LHCN-M2 (cell line): ENCODE measurements at regions not wholly inside any gene's neighbourhood (a gene's known extent, or its start where the extent isn't known, plus 50 kb on each side); places are given as distances from the start of the nearest gene placed in this dataset.

Source experiments
- DNase-seq: peaks from one replicate; pipeline ENCODE4 v3.0.0-alpha.2; 2012; ENCODE audit warnings: low read depth

DNA sequence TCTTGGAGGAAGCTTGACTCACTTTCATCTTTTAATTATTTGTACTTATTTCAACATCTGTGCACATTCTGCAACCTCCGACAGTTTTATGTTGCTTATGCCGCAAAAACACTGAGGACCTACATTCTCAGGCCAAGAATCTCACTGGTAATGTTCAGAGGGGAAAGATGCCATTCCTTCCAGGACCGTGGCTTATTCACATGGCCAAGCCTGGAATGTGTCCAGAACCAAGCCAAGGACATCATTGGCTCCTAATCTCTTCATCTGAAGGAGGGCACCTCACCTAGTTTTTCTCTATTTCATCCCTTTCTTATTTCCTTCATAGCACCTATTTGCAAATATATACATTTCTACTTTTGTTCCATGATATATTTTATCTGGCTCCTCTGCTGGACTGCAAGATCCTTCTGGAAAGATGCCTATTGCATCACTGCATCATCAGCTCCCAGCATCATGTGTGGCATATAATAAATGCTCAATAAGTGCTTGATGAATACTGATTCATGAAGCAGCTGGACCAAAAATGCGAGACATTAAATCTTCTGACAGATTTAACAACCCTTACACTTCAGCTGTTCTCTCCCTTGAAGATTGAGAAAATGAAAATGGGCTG, 377.1 kb downstream of the TNS1 start:
- DNase-seq = peak; percentile 62

DNA sequence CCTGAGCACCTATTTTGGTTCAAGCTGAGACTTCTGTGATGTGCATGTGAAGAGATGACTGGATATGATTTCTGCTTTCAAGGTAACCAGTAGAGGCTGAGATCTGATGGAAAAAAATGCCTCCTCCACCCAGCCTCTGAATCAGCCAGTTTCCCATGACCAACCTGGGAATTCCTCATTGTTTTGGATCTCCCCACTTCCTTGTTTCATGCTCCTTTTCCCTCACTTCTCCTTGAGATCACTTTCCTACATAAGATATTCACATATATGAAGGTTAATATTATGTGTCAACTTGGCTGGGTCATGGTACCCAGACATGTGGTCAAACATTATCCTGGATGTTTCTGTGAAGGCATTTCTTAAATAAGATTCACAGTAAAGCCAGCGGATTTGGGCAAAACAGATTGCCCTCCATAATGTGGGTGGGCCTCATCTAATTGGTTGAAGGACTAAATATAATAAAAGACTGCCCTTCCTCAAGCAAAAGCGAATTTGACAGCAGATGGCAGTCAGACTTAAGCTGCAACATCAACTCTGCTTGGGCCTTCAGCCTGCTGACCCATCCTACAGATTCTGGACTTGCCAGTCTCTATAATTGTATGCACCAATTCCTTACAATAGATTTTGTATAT, 379.4 kb downstream of the TNS1 start:
- DNase-seq = no peak

DNA sequence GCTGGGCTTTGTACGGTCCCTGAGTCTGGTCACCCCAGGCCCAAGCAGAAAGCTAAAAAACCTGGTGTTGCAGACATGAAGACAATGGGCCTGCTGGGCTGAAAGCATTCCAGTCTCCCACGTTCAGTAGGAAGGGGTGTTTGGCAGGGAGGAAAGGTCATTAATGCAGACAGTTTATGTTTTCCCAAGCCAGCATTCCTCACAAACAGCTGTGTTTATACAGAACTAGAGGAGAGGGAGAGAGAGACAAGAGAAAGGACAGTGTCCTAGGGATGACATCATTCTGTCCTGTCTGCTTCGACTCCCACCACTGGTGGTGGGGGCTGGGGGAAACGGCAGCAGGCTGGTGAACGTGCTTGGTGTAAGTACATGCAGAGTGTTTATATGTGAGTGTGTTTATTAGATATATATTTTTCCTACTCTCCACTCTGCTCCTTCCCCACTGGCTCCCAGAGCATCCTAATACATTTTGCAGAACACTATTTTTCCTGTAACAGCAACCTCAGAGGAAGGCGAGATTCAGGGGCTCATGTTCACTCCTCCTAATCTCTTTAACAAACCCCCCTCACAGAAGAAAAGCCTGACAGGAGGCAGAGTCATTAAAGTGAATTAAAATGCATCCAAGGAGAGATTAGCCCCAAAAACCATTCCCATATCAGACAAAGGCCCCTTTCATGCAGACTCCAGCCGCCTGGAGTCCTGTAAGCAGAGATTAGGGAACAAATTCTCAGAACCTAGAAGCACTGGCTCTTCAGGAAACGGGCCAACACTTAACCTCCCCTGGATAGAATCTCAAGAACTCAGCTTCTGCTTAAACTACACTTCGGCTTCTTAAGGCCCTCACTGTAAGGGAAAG, 380.4 kb downstream of the TNS1 start:
- peak; percentile 75 for DNase-seq

DNA sequence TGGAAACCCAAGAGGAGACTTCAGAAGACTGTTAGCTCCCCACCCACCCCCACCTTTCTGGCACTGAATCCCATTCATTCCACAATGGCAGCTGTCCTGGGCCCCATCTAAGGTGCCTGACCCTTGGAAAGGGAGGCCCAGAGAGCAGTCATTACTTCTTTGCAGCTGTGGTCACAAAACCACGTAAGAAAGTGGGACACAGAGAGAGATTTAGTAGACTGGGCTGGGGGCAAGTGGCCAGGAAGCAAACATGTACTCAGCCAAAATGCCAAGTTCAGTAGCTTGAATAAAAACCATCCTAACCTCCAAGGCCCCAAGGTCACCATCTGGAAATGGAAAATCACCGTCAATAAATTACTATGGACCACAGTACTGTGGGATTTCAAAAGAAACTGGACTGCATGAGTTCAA, 381.4 kb downstream of the TNS1 start:
- peak; percentile 19 for DNase-seq

DNA sequence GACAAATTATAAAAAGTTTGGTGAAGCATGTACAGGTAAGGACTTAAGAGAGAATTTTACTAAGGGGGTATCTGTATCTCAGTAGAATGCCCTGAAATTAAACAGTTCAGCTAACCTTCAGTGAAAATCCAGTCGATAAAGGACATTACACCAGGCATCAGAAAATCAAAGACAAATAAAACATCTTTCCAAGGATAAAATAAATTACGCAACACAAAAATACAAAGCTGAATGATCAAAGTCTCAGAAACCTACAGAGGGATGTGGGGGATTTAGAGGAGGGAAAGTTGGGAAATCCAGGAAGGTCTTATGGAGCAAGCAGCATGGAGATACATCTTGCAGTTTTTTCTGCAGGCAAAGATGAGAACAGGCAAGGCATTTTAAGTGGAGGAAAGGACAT, 384.1 kb downstream of the TNS1 start:
- DNase-seq = no peak

DNA sequence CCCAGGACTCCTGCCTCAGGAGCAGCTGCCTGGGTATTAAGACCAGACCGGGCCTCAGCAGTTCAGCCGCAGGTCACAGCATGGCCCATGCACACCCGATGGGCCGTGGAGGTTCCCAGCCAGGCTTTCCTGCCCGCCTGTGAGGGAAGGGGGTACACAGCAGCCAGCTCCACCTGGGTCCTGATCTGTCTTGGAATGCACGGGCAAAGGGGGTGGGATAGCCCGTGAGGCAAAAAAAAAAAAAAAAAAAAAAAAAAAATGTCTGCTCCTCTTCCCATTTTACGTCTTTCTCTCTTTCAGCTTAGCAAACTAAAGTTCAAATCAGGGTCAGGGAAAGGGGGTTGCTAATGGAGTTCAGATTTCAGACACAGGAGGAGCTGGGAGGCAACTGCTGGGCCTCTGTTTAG, 385.2 kb downstream of the TNS1 start:
- no peak for DNase-seq

DNA sequence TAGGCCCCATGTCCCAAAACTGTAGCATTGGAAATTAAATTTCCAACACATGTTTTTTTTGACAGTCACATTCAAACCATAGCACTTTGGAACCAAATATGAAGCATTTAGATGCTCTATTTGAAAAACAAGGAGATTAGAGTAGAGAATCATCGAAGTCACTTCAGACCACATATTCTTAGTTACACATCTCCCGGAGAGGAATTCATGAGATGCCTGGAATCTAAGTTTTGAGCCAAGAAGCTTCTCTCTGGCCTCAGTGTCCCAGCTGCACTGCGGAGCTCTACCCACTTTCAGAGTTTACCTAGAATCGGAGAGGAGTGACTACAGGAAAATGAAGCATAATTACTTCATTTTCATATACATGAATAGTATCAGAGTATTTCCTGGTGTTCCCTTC, 385.9 kb downstream of the TNS1 start:
- no peak for DNase-seq

DNA sequence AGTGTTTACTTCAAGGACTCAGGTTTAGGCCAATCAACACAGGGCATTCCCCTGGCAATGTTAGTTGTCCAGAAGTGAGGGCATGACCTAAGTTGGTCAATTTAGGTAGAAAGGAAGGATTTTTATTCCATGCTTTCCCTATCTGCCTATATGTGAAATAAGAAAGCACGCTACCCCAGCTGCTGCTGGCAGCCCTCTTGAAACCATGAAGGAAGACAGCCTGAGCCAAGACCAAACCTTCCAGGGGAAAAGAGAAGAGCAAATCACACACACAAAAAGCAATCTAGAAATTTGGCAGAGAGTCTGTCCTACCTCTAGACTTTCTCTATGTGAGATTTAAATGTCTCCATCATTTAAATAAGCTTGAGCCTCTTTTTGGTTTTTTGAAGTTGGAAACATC, 387.6 kb downstream of the TNS1 start:
- no peak for DNase-seq

DNA sequence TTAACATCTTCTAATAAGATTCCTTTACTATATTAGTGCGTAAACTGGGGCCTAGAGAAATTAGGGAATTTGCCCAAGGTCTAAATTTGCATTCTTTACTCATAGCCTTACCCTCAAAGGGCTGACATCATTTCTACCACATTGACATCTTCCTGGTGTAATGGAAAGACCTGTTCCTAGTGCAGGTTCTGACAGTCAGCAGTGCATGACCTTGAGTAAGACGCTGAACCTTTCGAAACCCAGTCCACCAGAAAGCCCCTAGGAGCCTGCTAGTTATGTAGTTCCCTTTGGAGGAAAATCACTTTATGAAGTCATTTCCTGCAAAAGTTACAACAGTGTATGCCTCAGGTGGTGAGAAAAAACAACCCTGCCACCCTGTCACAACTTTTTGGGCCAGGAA, 388.3 kb downstream of the TNS1 start:
- DNase-seq = no peak

DNA sequence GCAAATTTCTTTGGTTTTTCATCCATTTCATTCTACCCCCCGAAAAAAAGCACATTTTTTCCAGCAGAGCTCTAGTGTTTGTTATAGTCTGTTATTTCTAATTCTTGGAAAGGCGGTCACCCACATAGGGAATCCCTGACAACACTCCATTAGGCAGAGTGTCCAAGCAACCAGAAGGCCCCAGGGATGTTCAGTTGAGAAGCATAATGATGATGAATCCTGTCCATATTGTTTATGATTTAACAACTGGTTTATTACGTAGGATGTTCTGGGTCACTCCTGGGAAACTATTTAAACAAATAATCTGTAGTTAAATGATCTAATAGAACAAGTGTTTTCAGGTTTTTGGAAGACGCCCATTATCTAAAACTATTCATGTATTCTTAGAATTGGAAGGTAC, 388.7 kb downstream of the TNS1 start:
- DNase-seq = no peak

DNA sequence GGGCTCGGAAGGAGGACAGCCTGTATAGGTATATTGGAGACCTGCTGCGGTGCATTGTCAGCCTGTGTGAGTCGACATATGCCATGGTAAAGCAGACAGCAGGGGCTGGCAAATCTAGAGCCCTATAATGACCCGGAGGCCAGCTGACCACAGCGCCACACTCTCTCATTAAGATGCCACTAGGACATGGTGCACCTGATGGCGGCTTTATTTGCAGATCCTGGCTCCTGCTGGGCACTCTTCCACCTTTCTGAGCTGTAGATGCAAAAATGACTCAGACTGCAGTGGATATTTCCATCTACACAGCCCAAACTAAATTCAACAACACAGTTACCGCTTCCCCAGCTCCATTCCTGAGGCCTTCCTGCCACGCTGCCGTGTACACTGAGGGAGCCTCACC, 389.9 kb downstream of the TNS1 start:
- DNase-seq = no peak

DNA sequence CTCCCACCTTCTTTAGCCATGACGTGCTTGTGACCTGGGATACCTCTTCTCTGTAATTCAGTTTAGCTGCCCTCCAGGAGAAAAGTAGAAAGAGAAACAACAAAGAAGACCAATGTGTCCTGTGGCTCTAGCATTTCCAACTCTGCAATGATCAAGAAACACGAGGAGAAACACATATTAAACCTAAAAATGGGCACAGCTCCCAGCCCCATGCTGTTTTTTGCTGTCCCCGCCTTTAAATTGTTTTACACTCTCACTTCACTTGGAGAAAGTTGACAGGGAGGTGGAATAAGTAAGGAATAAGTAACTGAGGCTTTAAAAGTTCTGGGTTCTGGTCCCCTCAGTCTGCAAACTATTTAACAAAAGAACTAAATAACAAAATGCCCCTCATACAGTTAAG, 390.6 kb downstream of the TNS1 start:
- DNase-seq = no peak

DNA sequence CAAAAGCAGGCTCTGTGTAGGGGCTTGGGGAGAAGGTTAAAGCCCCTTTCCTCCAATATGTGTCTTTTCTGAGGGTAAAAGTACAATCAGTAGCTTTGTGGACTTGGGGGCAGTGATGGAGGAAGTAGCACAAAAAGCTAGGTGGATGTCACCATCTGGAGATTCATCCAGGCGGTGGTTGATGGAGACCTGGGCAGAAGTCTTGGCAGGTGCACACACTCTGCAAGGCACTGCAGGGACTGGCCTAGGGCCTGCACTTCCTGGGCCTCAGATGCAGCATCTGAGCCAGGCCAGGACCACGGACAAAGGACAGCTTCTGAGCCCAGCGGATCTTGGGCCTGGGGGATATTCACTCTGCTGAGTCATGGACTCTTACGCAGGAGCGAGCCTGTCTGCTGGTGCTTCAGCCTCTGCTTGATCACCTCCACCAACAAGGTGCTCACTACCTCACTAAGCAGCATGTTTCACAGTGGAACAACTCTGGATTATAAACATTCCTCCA, 391.1 kb downstream of the TNS1 start:
- no peak for DNase-seq

DNA sequence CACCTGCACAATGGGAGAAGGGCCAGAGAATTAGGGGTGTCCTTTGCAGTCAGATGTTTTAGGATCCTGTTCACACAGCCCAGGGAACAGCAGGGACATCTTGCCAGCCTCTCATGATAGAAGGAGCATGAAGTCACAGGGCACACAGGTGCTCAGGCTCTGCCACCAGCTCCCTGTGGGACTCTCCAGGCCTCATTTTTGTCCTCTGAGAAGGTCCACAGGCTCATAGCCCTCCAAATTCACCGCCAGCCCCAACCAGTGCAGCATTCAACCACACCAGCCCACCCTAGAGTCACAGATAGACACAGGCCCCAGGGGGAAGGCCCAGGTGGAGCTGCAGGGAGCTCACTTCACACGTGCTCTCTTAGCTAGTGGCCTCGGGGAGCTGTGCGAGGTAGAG, 391.7 kb downstream of the TNS1 start:
- no peak for DNase-seq

DNA sequence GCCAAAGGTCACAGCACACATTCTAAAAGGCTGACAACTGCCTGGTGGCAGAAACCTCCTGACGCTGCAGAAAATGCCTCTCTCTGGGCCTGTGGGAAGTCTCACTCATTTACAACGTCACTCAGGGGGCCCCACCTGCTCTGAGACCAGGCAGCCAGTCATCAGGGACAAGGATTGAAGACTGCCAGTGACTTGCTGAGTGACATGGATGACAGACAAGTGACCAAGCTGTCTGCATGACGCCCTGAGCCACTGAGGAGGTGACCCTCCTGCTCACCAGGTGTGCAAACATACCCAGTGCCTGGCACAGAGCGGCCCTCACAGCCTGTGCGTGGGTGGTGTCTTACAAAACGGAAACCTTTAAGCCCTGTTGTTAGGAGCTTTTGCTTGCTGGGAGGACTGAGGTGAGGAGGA, 392.4 kb downstream of the TNS1 start:
- no peak for DNase-seq

DNA sequence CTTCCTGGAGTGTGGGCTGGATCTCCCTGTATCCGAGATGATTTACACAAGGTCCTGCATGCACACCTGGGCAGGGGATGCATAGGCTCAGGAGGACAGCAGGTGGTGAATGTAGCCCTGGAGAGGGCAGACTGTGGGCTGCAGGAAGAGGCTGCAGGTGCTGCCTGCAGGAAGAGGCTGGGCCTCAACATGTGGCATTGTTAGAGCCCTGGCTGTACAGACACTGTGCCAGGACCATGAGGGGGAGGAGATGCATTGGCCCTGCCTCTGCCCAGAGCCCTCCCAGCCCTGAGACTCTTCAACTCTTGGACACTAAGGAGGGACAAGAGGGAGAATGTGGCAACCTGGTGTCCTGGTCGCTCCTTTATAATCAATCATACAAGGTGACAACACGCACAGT, 392.8 kb downstream of the TNS1 start:
- DNase-seq = no peak

DNA sequence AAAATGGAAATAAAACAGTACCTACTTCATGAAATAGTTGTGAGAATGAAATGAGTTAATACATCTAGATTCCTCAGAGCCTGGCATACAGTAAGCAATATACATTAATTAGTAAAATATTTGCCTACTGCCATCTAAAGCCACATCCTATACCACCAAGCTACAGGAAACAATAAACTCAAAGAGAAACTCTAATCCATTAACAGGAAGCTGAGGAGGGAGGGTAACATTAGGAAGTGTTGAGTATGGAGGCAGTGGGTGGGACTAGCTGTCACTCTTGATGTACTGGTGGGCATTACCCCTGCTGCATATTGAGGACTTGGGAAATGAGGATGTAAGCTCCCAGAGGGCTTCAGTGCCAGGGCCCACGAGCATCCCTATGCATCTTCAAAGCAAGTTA, 396.5 kb downstream of the TNS1 start:
- no peak for DNase-seq

DNA sequence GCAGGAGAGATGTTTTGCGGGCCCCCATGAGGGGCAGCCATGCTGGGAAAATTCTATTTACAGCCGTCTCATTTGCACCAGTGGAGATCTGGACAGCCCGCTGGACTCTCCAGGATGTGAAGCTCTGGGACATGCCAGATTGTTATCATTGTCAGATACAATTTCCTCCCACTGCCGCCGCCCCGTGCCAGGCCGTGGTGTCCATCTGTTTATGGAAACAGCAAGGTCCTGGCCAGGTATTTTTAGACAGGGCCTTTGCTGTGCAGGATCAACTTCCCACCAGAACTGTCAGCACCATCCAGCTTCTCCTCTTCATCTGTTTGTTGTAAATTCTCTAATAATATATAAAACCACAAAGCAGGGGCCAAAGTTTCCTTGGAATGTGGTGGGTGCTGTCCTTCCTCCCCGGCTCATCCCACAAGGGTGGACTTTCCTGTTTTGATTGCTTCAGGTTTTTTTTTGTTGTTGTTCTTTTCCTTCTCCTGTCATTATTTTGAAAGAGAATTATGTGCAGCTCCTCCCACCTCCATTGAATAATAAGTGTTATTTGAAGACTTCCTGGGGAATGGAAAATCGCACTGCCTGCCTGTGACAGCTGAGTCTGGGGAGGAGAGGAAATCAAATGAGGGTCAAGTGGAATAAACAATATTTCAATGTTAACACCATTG, 398.1 kb downstream of the TNS1 start:
- DNase-seq = no peak

DNA sequence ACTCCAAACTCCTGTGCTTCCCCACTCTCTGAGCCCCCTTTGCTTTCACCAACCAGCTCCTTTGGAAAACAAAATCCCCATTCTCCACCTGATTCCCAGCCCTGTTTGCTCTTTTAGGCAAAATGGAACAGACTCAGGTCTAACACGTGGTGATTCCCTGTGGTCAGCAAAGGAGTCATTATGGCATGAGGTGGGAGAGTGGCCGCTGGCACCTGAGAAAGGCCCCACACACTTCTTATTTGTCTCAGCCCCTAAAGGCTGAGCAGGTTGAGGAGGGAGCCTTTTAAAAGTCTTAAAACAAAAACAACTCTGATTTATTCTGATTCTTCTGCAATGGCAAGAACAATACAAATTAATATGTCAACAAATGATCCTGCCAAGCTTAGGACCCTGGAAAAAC, 401.2 kb downstream of the TNS1 start:
- DNase-seq = no peak

DNA sequence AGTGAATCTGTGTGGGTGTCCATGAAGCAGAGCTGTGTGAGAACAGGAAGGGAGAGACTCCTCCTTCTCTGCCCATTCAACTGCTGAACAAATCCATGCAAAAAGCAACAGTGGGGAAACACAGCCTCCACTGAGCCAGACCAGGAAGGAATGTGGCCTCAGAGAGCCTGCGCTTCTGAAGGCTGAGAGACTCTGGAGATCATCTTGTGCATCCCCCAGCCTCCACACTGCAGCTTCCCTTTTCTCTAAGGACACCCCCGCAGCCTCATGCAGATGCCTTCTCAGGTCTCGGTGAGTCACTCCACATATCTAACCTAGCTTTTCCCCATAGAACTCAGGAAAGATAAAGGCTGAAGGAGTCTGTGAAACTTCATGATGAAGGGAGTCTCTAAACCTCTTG, 402.9 kb downstream of the TNS1 start:
- DNase-seq = no peak

DNA sequence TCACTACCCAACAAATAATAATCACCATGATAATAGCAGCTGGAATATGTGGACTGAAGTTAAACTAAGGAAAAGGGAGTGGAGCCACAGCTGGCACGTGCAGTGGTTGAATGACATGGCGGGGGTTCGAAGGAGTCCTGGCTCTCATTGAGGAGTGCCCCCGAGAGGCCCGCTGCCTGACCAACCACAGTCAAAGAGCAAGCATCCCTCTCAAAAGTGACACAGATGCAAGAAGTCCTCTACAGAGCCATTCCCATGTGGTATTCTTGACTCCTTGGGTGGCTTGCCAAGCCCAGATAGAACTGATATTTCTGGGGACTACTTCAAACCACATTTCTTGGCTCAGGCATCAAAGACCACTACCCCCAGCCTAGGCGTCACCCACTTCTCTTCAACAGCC, 405.1 kb downstream of the TNS1 start:
- DNase-seq = no peak

DNA sequence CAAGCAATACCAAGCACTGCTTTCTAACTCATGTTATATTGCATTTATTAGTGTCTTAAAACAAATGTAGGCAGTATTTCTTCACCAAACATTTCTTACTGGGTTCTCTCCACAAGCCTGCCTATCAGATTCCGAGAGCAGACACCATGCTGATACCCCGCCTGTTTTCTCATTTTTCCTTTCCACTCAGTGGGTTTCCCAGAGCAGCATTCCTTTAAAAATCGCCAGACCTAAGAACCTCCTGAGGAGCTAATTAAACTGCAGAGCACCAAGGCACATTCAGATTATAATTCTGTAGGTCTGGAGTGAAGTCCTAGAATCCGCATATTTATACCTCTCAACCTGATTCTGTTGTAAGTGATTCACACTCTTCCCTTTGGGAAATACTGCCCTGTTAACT, 405.6 kb downstream of the TNS1 start:
- no peak for DNase-seq
